ENCODE measurements at regions not wholly inside any gene's neighbourhood (a gene's known extent, or its start where the extent isn't known, plus 50 kb on each side); places are given as distances from the start of the nearest gene placed in this dataset.

DNA sequence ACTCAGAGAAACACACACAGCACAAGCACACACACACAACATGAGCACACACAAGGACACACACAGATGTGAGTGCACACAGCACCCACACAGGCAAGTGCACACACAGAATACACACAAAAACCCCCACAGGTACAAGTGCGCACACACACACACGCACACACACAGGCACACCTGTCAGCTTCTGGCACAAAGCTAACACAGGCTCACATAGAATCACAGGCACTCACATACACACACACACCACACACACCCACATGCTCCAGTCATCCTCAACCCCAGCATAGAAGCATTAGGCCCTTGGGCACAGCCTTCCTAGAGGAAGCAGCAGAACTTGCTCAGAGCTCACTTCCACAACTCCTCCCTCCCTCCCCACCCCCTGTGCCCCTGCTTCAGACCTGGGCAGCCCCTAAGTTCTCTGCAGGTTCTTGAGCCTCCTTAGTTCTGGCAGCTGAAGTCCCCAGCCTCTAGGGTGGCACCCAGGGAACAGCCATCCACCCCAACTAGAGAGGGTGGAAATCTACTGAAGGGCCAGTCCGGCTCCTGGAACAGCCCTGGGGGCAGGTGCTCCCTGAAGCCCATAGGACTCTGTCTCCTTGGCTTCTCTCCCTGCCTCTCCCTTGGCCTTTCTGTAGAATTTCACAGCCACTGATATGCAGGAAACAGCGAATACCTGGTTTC is 129.9 kb upstream of the VSTM2B start:
- Histone ChIP-seq H3K27ac (no peak overlapping the region), H3K4me1 (no peaks in the 10 kb centered on the region), H3K4me2 (no peak overlapping the region), H3K9me3 (0 out of 3 replicates have a peak, but pooled peaks cover 6% of the 10 kb centered on the region), H3K4me3 (no peak overlapping the region)
- ATAC-seq (peak in 1 of 2 experiments; percentile 21; a peak in 1 of 6 replicates), DNase-seq (ENCODE audit: low read depth in 1 of 2, low spot score in 1 of 2) (no peak), FAIRE-seq (no peak)
- POLR2A ChIA-PET: no interaction called here
- 63% methylated on average over 4 of the region's 4 CpGs for WGBS (ENCODE audit: missing lambda C conversion rate)
- TF ChIP-seq KDM5A (IDR thresholded peaks at IDR 0.05): no peak
- no peak for TF ChIP-seq CBX2 (IDR thresholded peaks at IDR 0.05; ENCODE audit: borderline replicate concordance, low read depth)
- TF ChIP-seq HOXA7 (CRISPR knock-in tag; IDR thresholded peaks at IDR 0.05): no peak
- CTCF ChIA-PET: interaction anchor here (1.4 kb wide), 1 partner anchor 9 kb away, joined by 4 read pairs; no protein-coding TSS in a partner anchor

GRCh38 chr19:29396925-29397324 is 128.9 kb upstream of the VSTM2B start:
- Histone ChIP-seq H3K9me3 (no peaks in the 10 kb centered on the region), H3K4me2 (no peak overlapping the region), H3K4me1 (no peaks in the 10 kb centered on the region), H3K4me3 (no peak overlapping the region), H3K27ac (no peak overlapping the region)
- 0% methylated on average over 2 of the region's 2 CpGs for WGBS (ENCODE audit: missing lambda C conversion rate)
- ATAC-seq: no peak
- DNase-seq (ENCODE audit: low read depth in 1 of 2, low spot score in 1 of 2): no peak
- TF ChIP-seq, protein P1, sequence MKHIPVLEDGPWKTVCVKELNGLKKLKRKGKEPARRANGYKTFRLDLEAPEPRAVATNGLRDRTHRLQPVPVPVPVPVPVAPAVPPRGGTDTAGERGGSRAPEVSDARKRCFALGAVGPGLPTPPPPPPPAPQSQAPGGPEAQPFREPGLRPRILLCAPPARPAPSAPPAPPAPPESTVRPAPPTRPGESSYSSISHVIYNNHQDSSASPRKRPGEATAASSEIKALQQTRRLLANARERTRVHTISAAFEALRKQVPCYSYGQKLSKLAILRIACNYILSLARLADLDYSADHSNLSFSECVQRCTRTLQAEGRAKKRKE (CRISPR knock-in tag; IDR thresholded peaks at IDR 0.05; ENCODE audit: low read depth): no peak
- TF ChIP-seq KDM1A (IDR thresholded peaks at IDR 0.05; ENCODE audit: low read depth): no peak
- TF ChIP-seq, protein P2, sequence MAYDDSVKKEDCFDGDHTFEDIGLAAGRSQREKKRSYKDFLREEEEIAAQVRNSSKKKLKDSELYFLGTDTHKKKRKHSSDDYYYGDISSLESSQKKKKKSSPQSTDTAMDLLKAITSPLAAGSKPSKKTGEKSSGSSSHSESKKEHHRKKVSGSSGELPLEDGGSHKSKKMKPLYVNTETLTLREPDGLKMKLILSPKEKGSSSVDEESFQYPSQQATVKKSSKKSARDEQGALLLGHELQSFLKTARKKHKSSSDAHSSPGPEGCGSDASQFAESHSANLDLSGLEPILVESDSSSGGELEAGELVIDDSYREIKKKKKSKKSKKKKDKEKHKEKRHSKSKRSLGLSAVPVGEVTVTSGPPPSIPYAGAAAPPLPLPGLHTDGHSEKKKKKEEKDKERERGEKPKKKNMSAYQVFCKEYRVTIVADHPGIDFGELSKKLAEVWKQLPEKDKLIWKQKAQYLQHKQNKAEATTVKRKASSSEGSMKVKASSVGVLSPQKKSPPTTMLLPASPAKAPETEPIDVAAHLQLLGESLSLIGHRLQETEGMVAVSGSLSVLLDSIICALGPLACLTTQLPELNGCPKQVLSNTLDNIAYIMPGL (CRISPR knock-in tag; IDR thresholded peaks at IDR 0.05; ENCODE audit: borderline replicate concordance): no peak
- TF ChIP-seq RFX5 (IDR thresholded peaks at IDR 0.05): no peak
- TF ChIP-seq RARB (CRISPR knock-in tag; IDR thresholded peaks at IDR 0.05): no peak
- TF ChIP-seq HDAC2 (IDR thresholded peaks at IDR 0.05): no peak
- no peak for TF ChIP-seq EHF (CRISPR knock-in tag; IDR thresholded peaks at IDR 0.05)
- no peak for TF ChIP-seq ZNF302 (CRISPR knock-in tag; IDR thresholded peaks at IDR 0.05)
- TF ChIP-seq NFE2L2 (conservative IDR thresholded peaks at IDR 0.05; ENCODE audit: low read length): no peak
- TF ChIP-seq USF2 (IDR thresholded peaks at IDR 0.05): no peak
- TF ChIP-seq FOSL2 (IDR thresholded peaks at IDR 0.05): no peak
- TF ChIP-seq FOSL2 (CRISPR knock-in tag; IDR thresholded peaks at IDR 0.05): no peak
- TF ChIP-seq, protein P3, sequence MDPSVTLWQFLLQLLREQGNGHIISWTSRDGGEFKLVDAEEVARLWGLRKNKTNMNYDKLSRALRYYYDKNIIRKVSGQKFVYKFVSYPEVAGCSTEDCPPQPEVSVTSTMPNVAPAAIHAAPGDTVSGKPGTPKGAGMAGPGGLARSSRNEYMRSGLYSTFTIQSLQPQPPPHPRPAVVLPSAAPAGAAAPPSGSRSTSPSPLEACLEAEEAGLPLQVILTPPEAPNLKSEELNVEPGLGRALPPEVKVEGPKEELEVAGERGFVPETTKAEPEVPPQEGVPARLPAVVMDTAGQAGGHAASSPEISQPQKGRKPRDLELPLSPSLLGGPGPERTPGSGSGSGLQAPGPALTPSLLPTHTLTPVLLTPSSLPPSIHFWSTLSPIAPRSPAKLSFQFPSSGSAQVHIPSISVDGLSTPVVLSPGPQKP (IDR thresholded peaks at IDR 0.05; ENCODE audit: low read depth, low read length): no peak
- FAIRE-seq: no peak
- CTCF ChIA-PET: interaction anchor here (0.8 to 1.4 kb wide), 2 partner anchors 10 to 56 kb away, joined by 3 to 4 read pairs; no protein-coding TSS in a partner anchor
- POLR2A ChIA-PET: no interaction called here

DNA sequence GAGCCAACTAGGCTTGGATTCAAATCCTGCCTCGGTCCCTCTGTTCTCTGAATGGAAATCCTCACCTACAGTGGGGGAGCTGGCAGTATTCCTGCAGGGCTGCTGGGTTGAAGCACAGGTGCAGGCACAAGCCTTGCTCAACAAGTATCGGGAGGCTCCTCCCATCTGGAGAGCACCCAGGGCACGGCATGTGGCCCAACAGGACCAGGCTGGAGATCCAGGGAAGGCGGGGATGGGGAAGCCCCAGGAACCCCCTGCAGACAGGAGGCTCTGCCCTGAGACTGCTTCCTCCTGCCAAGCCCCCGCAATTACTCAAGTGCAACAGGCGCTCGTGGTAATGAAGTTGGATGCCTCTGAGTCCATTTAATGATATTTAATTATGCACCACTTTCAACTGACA is 128.0 kb upstream of the VSTM2B start:
- FAIRE-seq (no peak), DNase-seq (ENCODE audit: low read depth in 1 of 2, low spot score in 1 of 2) (no peak), ATAC-seq (no peak)
- ChIA-PET POLR2A (no interaction called here), CTCF (interaction anchor here (0.8 kb wide), 1 partner anchor 57 kb away, joined by 3 read pairs; no protein-coding TSS in a partner anchor)
- no peak overlapping the region for H3K4me2 ChIP-seq
- WGBS (ENCODE audit: missing lambda C conversion rate): 5% methylated on average over 7 of the region's 7 CpGs
- no peak overlapping the region for H3K27ac ChIP-seq
- no peaks in the 10 kb centered on the region for H3K9me3 ChIP-seq
- H3K4me1 ChIP-seq: no peaks in the 10 kb centered on the region
- H3K4me3 ChIP-seq: no peak overlapping the region
- TF ChIP-seq EHF (CRISPR knock-in tag; IDR thresholded peaks at IDR 0.05): no peak
- TF ChIP-seq GATA3 (IDR thresholded peaks at IDR 0.05; ENCODE audit: borderline replicate concordance): no peak
- no peak for TF ChIP-seq NFE2L2 (conservative IDR thresholded peaks at IDR 0.05; ENCODE audit: low read length)
- TF ChIP-seq POLR2A (IDR thresholded peaks at IDR 0.05; ENCODE audit: low read length): no peak
- TF ChIP-seq, protein P1 (CRISPR knock-in tag; IDR thresholded peaks at IDR 0.05; ENCODE audit: low read depth): no peak
- TF ChIP-seq CHD2 (IDR thresholded peaks at IDR 0.05; ENCODE audit: low read length, partially characterized antibody): no peak
- no peak for TF ChIP-seq KDM1A (IDR thresholded peaks at IDR 0.05; ENCODE audit: low read depth)
- no peak for TF ChIP-seq HOXB5 (CRISPR knock-in tag; IDR thresholded peaks at IDR 0.05)
- TF ChIP-seq HEYL (CRISPR knock-in tag; IDR thresholded peaks at IDR 0.05): no peak
- TF ChIP-seq RAD21 (conservative IDR thresholded peaks at IDR 0.05 in 1 of 2, IDR thresholded peaks at IDR 0.05 in 1 of 2): no peak
- TF ChIP-seq MAFK (IDR thresholded peaks at IDR 0.05; ENCODE audit: partially characterized antibody): no peak

Measured in A549 (cell line).